ENCODE measurements at regions not wholly inside any gene's neighbourhood (a gene's known extent, or its start where the extent isn't known, plus 50 kb on each side); places are given as distances from the start of the nearest gene placed in this dataset.
A peak's percentile ranks its signal among the peaks of the same experiment; 100 is the strongest.

- Mint-ChIP-seq H3K4me1 (ENCODE audit: low read depth) (no peaks in the 10 kb centered on the region), H3K27ac (no peak overlapping the region), H3K27me3 (ENCODE audit: low read depth) (no peaks in the 10 kb centered on the region), H3K36me3 (ENCODE audit: low read depth) (no peaks in the 10 kb centered on the region), H3K9me3 (no peaks in the 10 kb centered on the region), H3K4me3 (no peak overlapping the region)
- no peak for DNase-seq (ENCODE audit: low spot score)
These were observed 64.4 kb upstream of the HRH1 start for GRCh38 chr3:11089931-11090330.

- Mint-ChIP-seq H3K36me3 (ENCODE audit: low read depth) (no peaks in the 10 kb centered on the region), H3K27ac (no peak overlapping the region), H3K27me3 (ENCODE audit: low read depth) (no peaks in the 10 kb centered on the region), H3K4me3 (no peak overlapping the region), H3K9me3 (no peaks in the 10 kb centered on the region), H3K4me1 (ENCODE audit: low read depth) (no peaks in the 10 kb centered on the region)
- DNase-seq (ENCODE audit: low spot score), result no peak
These were observed 63.7 kb upstream of the HRH1 start for GRCh38 chr3:11090551-11090950.

DNA sequence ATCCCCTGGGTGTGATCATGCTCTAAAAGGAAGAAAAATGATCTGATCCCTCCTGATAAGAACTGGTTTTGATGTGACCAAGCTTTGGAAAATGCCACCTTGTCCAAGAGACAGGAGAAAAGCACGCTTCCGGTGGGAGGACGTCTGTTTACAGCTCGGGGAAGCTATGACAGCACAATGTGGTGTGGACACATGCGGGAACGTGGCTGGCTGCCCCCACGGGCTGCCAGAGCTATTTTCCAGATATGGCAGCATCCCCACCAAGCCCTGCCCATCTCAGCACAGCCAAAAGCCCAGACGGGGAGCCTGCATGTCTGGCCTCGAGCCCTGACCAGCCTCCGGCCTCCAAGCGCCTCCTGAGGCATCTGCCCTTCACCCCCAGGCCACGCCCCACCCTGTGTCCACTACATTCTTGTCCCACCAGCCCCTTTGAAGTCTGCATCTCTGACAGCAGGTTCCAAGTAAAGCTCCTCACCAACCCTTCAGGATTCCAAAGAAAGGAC, 63.2 kb upstream of the HRH1 start:
- DNase-seq (ENCODE audit: low spot score), result no peak
- no peaks in the 10 kb centered on the region for H3K4me1 Mint-ChIP-seq (ENCODE audit: low read depth)
- no peaks in the 10 kb centered on the region for H3K27me3 Mint-ChIP-seq (ENCODE audit: low read depth)

DNA sequence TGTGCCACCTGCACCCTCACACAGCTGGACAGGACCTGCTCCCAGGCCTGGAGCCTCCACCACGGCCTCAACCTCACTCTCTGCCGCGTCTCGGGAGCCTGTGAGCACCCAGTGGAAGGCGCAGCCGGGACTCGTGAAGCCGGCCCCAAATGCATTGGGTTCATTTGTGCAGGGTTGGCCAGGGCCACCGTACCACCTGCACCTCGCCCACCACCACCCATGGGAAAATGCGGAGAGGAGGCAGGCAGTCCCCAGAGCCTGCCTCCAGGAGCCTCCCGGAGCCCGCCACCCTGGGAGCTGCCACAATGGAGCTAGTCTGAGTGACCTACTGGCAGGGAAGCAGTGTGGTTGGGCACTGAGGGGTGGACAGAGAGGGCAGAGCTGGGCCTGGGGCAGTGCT, 62.5 kb upstream of the HRH1 start:
- H3K36me3 Mint-ChIP-seq (ENCODE audit: low read depth), result no peaks in the 10 kb centered on the region
- no peaks in the 10 kb centered on the region for H3K27me3 Mint-ChIP-seq (ENCODE audit: low read depth)
- no peak for DNase-seq (ENCODE audit: low spot score)
- no peak overlapping the region for H3K27ac Mint-ChIP-seq
- peaks cover 2% of the 10 kb centered on the region for H3K4me1 Mint-ChIP-seq (ENCODE audit: low read depth)
- no peak overlapping the region for H3K4me3 Mint-ChIP-seq
- no peaks in the 10 kb centered on the region for H3K9me3 Mint-ChIP-seq

More for the DNA sequence above, 63.2 kb upstream of the HRH1 start:
- Mint-ChIP-seq H3K36me3 (ENCODE audit: low read depth) (no peaks in the 10 kb centered on the region), H3K4me3 (no peak overlapping the region), H3K27ac (no peak overlapping the region), H3K9me3 (no peaks in the 10 kb centered on the region)

GRCh38 chr3:11093823-11094340, 60.4 kb upstream of the HRH1 start:
- Mint-ChIP-seq H3K9me3 (no peaks in the 10 kb centered on the region), H3K27ac (no peak overlapping the region), H3K4me1 (ENCODE audit: low read depth) (peaks cover 4% of the 10 kb centered on the region), H3K27me3 (ENCODE audit: low read depth) (no peaks in the 10 kb centered on the region), H3K4me3 (no peak overlapping the region), H3K36me3 (ENCODE audit: low read depth) (no peaks in the 10 kb centered on the region)
- DNase-seq (ENCODE audit: low spot score), result no peak

GRCh38 chr3:11095932-11096265, 58.4 kb upstream of the HRH1 start:
- Mint-ChIP-seq H3K4me1 (ENCODE audit: low read depth) (peaks cover 4% of the 10 kb centered on the region), H3K9me3 (no peaks in the 10 kb centered on the region), H3K4me3 (no peak overlapping the region), H3K27ac (no peak overlapping the region), H3K36me3 (ENCODE audit: low read depth) (no peaks in the 10 kb centered on the region), H3K27me3 (ENCODE audit: low read depth) (no peaks in the 10 kb centered on the region)
- DNase-seq (ENCODE audit: low spot score), result no peak

DNA sequence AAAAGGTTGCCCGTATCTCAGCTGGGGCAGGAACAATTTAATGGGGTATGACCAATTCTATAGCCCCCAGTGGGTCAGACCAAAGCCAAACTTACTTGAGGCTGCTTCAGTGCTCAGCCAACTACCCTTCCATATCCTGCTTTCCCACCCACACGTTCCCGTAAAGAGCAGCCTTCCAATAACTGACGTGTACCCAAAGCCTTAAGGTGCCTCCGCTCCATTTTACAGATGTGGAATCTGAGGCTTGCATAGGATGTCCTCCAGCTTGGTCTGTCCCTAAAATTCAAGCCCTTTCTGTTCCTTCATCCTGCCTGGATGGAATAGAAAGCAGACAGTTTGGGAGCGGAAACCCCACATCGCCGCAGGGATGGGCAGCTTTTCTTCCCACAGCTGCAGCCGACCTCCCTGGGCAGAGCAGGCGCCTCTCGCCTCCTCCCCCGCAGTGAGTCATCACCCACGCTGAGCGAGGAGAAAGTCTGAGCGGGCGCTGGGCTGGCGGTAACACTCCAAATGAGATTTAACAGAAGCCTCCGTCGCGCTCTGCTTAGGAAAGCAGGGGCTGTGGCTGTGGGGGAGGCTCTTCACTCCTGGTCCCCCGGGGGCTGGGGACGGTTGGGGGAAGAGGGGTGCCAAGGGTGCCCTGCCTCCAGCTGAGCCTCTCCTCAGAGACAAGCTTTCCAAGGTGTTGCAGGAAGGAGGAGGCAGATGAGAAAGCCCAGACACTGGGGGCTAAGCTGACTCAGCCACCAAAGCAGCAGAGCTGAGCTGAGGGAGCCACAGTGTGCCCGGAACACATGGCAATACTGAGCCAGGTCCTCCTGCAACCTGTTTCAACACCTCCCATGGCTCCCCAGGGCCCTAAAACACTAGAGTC, 57.8 kb upstream of the HRH1 start:
- H3K27ac Mint-ChIP-seq, result no peak overlapping the region
- peak overlapping the region; percentile 29 for H3K4me3 Mint-ChIP-seq
- no peaks in the 10 kb centered on the region for H3K27me3 Mint-ChIP-seq (ENCODE audit: low read depth)
- H3K9me3 Mint-ChIP-seq, result no peaks in the 10 kb centered on the region
- DNase-seq (ENCODE audit: low spot score), result peak; percentile 73
- H3K36me3 Mint-ChIP-seq (ENCODE audit: low read depth), result no peaks in the 10 kb centered on the region
- H3K4me1 Mint-ChIP-seq (ENCODE audit: low read depth), result peaks cover 4% of the 10 kb centered on the region

- no peaks in the 10 kb centered on the region for H3K36me3 Mint-ChIP-seq (ENCODE audit: low read depth)
- DNase-seq (ENCODE audit: low spot score), result no peak
- H3K4me3 Mint-ChIP-seq, result no peak overlapping the region
- H3K27me3 Mint-ChIP-seq (ENCODE audit: low read depth), result peaks cover 3% of the 10 kb centered on the region
- peaks cover 4% of the 10 kb centered on the region for H3K4me1 Mint-ChIP-seq (ENCODE audit: low read depth)
- H3K9me3 Mint-ChIP-seq, result peaks cover 6% of the 10 kb centered on the region
- no peak overlapping the region for H3K27ac Mint-ChIP-seq
These were observed 55.0 kb upstream of the HRH1 start for GRCh38 chr3:11099306-11099705.
